COR-L47 (cell line): ENCODE measurements at regions not wholly inside any gene's neighbourhood (a gene's known extent, or its start where the extent isn't known, plus 50 kb on each side); places are given as distances from the start of the nearest gene placed in this dataset.
"Not testable (repeated sequence)": the region's sequence is repeated elsewhere in the genome, so short reads cannot be mapped to it uniquely, and the experiment has no call there.

ENCODE experiments used
- DNase-seq: peaks from one replicate; lab custom pipeline; 2025; lab: John Stamatoyannopoulos, UW

DNA sequence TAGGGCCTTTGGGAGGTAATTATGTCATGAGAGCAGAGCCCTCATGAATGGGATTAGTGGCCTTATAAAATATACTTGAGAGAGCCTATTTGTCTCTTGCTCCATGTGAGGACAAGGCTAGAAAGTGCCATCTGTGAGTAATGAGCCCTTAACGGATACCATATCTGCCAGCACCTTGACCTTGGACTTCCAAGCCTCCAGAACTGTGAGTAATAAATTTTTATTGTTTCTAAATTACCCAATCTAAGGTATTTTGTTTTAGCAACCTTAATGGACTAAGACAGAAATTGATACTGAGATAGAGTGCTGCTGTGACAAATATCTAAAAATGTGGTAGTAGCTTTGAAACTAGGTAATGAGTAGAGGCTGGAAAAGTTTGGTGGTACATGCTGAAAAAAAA, 285.0 kb upstream of the DIPK2B start:
- DNase-seq = no peak

DNA sequence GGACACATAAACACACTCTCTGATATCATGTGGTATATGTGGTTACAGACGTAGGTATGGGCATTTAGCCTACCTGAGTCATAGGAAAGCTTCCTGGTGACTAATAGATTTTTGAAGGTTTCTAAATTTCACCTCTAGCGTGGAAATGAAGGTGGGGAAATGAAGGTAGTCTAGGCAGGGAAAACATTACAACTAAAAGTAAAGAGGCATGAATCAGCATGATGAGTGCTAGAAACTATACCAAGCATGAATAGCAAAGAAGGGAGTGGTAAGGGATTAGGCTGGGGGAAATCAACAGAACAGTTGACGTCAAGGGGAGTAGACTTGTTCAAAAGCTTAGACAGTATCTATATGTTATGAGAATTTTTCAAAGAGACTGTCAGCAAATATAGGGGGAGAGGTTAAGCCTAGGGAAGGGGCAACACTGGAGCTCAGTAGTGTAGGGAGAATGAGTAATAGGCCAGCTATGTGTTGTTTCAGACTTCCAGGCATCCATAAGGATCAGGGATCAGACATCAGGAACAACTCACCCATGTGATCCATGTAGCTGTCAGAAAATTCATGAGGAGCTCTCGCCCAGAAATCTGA, 279.3 kb upstream of the DIPK2B start:
- no peak for DNase-seq

DNA sequence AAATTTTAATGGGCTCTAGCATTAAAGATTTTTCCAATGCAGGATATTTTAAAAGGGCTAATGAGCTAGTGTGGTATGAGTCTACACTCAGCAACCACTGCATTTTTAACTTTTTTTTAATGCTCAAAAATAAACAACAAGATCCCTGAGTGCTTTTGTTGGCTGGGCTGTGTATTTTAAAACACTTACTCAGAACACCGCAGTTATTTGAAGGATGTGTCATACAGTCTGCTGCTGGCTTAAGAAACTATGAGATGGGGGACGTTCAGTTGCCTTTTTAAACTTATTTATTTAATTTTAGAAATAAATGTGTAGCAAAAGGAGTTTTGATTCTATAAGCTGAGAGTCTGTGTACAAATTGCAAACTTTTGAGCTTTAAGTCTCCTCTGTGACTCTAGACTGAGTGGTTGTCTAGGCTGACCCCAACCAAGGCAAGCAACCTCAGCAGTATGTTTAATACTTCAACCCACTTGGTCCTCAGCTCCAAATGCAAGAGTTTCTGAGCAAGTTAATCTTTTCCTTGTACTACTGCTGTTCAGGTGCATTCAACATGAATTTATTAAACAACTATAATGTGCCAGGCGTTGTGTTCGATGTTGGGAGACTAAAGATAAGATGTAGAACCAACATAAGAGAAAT, 278.6 kb upstream of the DIPK2B start:
- no peak for DNase-seq

DNA sequence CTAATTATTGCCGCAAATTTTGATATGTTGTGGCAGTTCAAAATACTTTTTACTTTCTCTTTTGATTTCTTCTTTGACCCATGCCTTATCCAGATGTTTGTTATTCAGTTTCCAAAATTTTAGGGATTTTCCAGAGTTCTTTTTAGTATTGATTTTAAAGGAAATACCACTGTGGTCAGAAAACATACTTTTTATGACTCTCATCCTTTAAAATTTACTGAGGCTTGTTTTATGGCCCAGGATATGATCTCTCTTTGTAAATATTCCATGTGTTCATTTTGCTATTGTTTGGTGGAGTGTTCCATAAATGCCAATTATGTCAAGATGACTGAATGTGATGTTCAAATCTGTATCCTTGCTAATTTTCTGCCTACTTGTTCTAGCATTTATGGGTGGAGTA, 272.3 kb upstream of the DIPK2B start:
- no peak for DNase-seq

DNA sequence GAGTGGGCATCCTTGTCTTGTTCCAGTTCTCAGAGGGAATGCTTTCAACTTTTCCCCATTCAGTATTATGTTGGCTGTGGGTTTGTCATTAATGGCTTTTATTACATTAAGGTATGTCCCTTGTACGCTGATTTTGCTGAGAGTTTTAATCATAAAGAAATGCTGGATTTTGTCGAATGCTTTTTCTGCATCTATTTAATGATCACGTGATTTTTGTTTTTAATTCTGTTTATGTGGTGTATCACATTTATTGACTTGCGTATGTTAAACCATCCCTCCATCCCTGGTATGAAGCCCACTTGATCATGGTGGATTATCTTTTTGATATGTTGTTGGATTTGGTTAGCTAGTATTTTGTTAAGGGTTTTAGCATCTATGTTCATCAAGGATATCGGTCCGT, 266.9 kb upstream of the DIPK2B start:
- not testable (repeated sequence) for DNase-seq

DNA sequence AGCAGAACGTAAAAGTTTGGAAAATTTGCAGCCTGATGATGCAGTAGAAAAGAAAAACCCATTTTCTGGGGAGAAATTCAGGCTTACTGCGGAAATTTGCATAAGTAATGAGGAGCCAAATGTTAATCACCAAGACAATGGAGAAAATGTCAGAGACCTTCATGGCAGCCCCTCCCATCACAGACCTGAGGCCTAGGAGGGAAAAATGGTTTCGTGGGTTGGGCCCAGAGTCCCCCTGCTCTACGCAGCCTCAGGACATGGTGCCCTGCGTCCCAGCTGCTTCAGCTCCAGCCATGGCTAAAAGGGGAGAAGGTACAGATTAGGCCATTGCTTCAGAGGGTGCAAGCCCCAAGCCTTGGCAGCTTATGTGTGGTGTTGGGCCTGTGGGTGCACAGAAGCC, 255.1 kb upstream of the DIPK2B start:
- not testable (repeated sequence) for DNase-seq

DNA sequence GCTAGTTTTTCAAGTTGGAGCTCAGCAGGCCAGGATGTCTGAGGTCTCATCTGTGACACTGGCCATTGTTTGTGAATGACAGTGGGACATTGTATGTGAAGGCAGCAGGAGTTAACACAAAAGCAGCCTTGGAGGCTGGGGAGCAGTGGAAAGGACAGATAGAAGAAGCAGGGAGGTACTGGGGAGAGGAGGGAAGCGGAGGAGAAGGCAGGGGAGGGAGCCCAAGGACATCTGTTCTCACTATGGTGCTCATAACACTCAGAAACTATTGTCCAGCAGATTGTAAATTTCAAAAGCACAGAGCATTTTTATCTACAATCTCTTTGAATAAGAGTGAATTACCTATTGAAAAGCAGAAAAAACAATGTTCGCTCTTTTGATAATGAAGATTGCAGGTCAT, 253.6 kb upstream of the DIPK2B start:
- no peak for DNase-seq

DNA sequence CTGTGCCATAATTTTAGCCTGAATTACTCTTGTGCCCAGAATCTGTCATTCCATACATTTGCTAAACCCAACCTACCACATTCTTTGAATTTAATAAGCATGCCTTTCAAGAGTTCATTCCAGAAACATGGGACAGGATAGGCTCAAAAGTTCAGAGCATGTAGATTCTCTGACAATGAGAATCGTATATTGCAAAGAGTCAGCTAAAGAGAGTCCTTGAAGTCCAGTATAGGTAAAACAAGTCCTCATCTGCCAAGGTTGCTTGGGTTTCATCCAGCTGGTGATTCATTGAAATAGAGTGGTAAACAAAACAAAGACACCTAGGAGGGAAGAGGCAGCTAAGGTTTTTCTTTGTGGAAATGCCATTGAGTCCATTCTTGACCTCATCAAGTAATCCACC, 249.3 kb upstream of the DIPK2B start:
- DNase-seq = no peak

DNA sequence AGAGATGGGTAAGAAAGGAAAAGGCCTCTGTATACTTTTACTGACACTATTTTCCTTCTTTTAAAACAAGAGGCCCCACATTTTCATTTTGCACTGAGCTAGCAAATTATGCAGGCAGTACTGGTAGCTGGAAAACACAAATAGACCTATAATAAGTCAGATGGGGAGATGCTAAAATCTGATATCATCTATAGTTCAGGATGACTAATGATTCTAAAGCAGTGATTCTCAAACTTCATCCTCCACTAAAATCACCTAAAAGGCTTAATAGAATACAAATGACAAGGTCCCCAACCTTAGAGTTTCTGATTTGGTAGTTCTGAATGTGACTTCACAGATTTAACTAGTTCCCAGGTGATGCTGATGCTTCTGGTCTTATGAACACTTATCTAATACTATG, 247.3 kb upstream of the DIPK2B start:
- DNase-seq = no peak

DNA sequence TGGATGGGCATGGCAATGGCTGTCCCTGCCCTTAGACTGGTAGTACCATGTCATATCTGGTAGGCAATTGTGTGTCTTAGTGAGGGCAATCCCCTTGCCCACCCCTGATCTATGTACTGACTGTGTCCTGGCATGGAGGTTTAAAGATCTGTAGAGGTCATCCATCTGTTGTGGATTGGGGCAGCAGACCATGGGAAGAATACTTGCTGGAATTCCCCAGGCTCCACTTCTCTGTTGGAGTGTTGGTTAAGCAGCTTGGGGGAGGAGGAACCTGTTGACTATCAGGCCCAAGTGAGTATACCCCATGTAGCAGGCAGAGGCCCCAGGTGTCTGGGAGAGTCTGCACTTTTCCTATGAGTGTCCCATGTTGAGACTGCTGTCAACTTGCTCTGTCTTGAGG, 246.7 kb upstream of the DIPK2B start:
- no peak for DNase-seq

DNA sequence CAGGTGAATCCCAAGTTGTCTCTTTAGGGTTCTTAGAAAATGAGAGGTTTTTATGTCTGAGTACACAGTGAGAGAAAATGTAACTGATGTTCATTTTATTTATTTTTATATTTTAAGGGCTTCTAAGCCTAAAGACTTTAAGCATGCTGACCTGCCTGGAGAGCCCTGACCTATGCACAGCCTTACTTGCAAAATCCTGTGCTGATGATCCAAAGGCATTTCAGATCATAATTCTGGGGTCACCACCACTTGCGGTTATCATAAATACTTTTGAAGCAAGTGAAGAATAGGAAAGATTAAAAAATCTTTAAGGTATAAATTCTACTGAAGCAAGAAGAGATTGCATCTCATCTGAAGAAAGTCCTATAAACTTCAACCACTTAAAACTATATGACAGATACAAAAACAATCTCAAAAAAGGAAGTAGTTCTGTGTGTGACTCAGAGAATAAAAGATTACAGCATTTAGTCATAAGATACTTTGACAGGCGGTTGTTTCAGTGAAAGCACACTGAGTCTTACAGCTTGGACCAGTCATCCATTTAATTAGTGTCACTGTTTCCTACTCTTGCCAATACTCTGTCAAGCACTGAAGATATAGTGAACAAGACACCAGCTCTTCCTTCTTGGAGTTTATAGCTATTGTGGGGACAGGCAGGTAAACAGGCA, 245.2 kb upstream of the DIPK2B start:
- no peak for DNase-seq

DNA sequence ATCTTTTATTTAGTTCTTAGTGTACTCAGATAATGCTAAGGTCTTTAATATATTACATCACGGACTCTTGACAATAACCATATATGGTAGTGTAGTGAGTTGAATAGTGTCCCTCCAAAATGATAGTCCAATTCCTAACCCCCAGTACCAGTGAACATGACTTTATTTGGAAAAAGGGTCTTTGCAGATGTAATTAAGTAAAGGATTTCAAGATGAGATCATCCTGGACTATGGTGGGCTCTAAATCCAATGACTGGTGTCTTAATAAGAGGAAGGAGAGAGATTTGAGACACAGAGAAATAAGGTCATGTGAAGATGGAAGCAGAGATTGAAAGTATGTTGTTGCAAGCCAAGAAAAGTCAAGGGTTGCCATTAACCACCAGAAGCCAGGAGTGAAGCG, 236.5 kb upstream of the DIPK2B start:
- no peak for DNase-seq

DNA sequence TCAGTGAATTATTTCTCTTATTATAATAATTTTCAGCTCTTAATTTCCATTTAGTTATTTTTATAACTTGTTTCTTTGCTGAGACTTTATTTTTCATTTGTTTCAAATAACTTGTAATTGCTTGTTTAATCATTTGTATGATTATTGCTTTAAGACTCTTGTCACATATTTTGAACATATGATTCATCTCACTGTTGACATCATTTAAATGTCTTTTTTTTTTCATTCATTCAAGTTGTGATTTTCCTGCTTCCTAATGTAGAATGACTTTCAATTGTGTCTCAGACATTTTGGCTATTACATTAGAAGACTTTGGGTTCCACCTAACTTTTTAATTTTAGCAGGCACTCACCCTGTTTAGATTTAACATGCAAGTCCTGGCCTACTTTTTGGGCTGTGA, 234.8 kb upstream of the DIPK2B start:
- no peak for DNase-seq

DNA sequence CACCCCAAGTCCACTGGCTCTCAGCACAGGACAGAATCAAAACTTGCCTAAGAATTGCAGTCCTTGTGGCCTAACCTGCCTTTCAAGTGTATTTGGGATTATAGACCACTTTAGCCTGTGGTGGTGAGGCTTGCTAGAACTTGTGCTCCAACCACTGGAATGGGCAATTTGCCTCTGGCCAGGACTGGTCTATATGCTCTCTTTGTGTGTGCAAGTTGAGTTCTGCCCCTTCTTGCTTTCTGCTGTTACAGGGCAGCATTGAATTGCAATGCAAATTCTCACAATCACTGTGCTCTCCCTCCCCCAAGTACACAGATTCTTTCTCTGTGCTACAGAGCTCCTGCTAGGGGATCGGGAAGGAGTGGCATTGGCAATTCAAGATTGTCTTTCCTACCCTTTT, 233.6 kb upstream of the DIPK2B start:
- DNase-seq = no peak

DNA sequence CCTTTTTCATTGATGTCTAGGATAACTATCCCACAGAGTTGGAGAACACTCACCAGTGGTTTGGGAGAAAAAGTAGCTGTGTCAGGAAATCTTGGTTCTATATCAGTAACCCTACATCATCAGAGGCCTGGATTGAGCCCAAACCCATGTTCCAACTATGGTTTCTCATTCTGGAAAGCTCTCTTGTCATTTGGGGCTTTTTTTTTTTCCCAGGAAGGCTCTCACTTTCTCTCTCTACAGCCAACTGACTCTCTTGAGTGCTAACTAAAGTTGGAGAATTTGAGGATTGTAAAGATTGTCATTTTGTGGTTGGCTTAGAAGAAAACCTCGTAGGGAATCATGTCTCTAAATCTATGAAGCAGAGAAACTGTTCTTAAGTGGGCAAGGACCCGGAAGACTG, 228.2 kb upstream of the DIPK2B start:
- DNase-seq = no peak

DNA sequence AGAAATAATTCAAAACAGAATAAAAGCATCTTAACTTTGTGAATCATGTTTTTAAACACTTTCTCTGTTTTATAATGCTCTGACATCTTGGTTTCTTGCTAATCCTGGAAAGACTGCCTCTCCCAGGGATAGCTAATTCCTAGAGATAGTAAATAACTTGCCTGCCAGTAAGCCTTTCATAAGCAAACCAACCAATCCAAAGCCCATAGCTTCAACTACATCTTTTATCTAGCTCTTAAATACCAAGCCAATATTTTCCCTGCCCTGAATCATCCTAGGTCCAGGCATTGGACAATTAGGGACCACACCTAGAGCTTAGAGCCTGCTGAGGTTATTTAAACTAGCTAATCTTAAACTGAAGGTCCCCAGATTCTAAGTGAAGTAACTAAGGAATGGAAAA, 223.7 kb upstream of the DIPK2B start:
- no peak for DNase-seq

DNA sequence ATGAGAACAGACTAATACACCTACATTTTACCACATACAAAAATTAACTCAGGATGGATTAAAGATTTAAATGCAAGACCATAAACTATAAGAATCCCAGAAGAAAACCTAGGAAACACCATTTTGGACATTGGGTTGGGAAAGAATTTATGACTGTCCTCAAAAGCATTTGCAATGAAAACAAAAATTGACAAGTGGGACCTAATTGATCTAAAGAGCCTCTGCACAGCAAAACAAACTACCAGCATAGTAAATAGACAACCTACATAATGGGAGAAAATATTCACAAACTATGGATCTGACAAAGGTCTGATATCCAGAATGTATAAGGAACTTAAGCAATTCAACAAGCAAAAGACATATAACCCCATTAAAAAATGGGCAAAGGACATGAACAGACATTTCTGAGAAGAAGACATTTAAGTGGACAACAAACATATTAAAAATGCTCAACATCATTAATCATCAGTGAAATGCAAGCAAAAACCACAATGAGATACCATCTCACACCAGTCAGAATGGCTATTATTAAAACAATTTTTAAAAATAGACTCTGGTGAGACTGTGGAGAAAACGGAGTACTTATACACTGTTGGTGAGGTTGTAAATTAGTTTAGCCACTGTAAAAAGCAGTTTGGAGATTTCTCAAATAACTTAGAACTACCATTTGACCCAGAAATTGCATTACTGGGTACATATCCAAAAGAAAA, 221.7 kb upstream of the DIPK2B start:
- DNase-seq = no peak

DNA sequence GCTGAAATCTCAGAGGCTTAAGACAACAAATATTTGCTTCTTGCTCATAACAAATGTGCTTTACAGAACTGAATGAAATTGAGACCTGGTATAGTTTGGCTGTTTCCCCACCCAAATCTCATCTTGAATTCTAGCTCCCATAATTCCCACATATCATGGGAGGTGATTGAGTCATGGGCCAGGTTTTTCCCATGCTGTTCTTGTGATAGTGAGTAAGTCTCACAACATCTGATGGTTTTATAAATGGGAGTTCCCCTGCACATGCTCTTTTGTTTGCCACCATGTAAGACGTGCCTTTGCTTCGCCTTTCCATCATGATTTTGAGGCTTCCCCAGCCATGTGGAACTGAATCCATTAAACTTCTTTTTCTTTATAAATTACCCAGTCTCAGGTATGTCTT, 221.1 kb upstream of the DIPK2B start:
- no peak for DNase-seq

DNA sequence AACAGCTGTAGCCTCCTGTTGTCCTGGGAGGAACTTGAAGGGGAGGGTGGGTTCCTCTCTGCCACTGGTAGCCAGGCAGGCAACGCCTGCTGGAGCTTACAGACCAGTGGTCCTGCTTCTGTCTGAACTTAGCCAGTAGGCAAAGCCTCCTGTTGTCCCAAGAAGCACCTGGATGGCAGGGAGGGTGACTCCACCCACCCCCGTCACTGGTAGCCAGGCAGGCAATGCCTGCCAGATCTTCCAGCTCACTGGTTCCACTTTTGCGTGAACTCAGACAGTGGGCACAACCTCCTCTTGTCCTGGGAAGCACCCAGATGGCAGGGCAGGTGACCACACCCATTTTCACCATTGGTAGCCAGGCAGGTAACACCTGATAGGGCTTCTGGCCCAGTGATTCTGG, 203.5 kb upstream of the DIPK2B start:
- DNase-seq = no peak

DNA sequence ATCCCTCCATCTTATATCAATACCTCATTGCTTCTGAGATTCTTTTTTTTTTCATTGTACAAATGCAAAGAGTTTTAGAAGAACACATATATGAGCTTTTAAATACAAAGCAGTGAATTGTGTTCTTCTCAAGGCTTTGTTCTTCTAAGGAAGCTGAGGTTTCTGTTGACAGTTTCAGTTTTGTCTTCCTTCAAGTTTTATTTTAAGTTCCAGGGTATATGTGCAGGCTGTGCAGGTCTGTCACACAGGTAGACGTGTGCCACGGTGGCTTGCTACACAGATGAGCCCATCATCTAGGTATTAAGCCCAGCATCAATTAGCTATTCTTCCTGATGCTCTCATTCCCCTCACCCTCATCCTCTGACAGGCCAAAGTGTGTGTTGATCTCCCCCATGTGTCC, 201.2 kb upstream of the DIPK2B start:
- DNase-seq = no peak

DNA sequence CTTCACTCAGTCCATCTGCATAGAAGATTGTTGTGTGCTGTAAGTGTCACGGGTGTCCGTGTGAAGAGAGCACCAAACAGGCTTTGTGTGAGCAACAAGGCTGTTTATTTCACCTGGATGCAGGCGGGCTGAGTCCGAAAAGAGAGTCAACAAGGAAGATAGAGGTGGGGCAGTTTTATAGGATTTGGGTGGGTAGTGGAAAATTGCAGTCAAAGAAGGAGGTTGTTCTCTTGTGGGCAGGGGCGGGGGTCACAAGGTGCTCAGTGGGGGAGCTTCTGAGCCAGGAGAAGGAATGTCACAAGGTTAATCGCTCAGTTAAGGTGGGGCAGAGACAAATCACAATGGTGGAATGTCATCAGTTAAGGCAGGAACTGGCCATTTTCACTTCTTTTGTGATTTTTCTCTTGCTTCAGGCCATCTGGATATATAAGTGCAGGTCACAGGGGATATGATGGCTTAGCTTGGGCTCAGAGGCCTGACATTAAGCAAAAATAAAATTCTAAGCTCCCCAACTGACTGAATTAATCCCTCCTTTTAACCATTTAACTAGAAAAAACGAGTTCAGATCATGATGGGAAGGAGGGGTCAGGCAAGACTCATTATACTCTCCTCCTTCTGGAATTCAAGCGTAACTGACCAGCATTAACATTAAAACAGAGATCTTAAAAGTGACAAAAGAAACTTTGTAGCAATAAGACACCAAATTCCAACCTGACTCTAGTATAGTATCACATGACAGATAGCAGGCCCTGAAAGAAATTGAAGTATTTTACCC, 200.5 kb upstream of the DIPK2B start:
- DNase-seq = not testable (repeated sequence)

DNA sequence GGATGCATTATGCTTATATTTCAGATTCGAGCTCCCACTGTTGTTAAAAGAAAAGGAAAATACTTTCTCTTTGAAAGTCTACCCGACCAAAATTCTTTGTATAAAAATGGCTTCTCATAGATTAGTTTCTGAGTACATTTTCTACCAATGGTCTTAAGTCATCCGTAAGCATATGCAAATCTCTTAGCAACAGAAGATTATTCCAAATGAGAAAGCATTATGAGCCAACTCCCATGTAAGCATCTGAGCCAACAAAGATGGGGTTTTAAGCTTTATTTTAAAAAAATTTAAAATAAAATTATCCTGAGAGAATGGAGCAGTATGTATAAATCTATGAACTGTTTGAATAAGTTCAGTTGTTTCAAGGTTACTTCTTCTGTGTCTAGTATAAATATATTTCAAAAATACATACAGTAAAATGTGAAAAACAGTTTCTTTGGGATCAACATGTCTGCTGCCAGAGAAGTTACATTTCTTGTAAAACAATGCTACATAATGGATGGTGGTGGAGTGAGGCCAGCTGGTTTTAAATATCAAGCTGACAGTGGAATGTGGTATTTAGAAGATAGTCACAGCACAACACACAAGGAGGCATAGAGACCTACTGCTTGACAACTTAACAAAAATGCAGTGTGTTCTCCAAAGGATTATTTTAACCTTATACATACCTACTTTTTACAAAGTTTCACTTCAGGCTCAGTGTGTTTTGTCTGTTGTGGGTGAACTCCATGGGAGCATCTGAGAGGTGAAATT, 199.5 kb upstream of the DIPK2B start:
- DNase-seq = no peak
